Kidney (tissue), 13 donors: ENCODE measurements at regions not wholly inside any gene's neighbourhood (a gene's known extent, or its start where the extent isn't known, plus 50 kb on each side); places are given as distances from the start of the nearest gene placed in this dataset.

Source experiments
- DNase-seq, 5 donors: peaks; one replicate each; pipeline ENCODE4 v3.0.0-alpha.2; 2013 to 2020
- FAIRE-seq: peaks from 2 replicates; lab custom pipeline; 2012; peaks lifted over from hg19 to GRCh38; lab: Jason Lieb, UNC
- H3K27ac ChIP-seq, 2 donors: one replicate each; pipeline ENCODE4 v1.7.0; 2013; ENCODE audit warnings: low read depth in 2 of 2, low read length in 2 of 2, inconsistent platforms in 1 of 2
- H3K27me3 ChIP-seq: one replicate; pipeline ENCODE4 v1.7.1; 2013; ENCODE audit warnings: low read length, inconsistent platforms; ENCODE audit not compliant: control insufficient read depth, insufficient read depth
- H3K36me3 ChIP-seq, 3 donors: one replicate each; pipeline versions ENCODE4 v1.7.0 to v1.7.1; 2013; ENCODE audit warnings: low read length in 3 of 3, control low read depth in 1 of 3, inconsistent platforms in 1 of 3; ENCODE audit not compliant: insufficient read depth in 3 of 3, control insufficient read depth in 2 of 3
- H3K4me1 ChIP-seq, 3 donors: one replicate each; pipeline versions ENCODE4 v1.7.0 to v1.7.1; 2013; ENCODE audit warnings: low read length in 3 of 3, inconsistent platforms in 1 of 3, low read depth in 1 of 3; ENCODE audit not compliant: control insufficient read depth in 2 of 3, insufficient read depth in 2 of 3
- H3K4me3 ChIP-seq, 3 donors: one replicate each; pipeline versions ENCODE4 v1.7.0 to v1.8.1; 2013; ENCODE audit warnings: low read length in 3 of 3, control low read depth in 1 of 3, inconsistent platforms in 1 of 3
- H3K9ac ChIP-seq, 3 donors: one replicate each; pipeline versions ENCODE4 v1.7.0 to v1.7.1; 2013; ENCODE audit warnings: low read length in 3 of 3, control low read depth in 1 of 3, inconsistent platforms in 1 of 3
- H3K9me3 ChIP-seq, 3 donors: one replicate each; pipeline versions ENCODE4 v1.7.0 to v1.7.1; 2013; ENCODE audit warnings: low read length in 3 of 3, control low read depth in 1 of 3, inconsistent platforms in 1 of 3; ENCODE audit not compliant: control insufficient read depth in 2 of 3, insufficient read depth in 1 of 3
- CTCF ChIP-seq: IDR thresholded peaks from 3 replicates; pipeline ENCODE4 v1.5.1; 2012; ENCODE audit warnings: mild to moderate bottlenecking, moderate library complexity, borderline replicate concordance; ENCODE audit not compliant: insufficient read depth; ENCODE audit errors: extremely low read depth
- intact Hi-C: fragments of 100-400 bp; cut with DNase I; formaldehyde crosslinking; loops from one replicate; pipeline ENCODE4 v1.11.1; 2022
- donor health status: control.
- donor health status: control.
- donor health status: control.
- donor health status: control.
- donor health status: control.
- donor health status: DM: yes; HTN: yes; CAD: no.
- donor health status: Normal renal cell carcinoma (clear cell type).

- peaks cover 0 to 4% (median 0%) of the 10 kb centered on the region in 3 donors for H3K4me1 ChIP-seq
- no peak overlapping the region for H3K9ac ChIP-seq
- H3K27me3 ChIP-seq: no peaks in the 10 kb centered on the region
- no peaks in the 10 kb centered on the region for H3K9me3 ChIP-seq
- H3K27ac ChIP-seq: peak overlapping the region; percentile 42 to 46
- no peak overlapping the region for H3K4me3 ChIP-seq
- H3K36me3 ChIP-seq: no peaks in the 10 kb centered on the region
- intact Hi-C loops: no loop called here
- TF ChIP-seq CTCF: no peak
- DNase-seq: peak in 3 of 5 donors; percentile 27 to 83 (median 64)
- no peak for FAIRE-seq
These were observed 252.9 kb downstream of the ETS1 start for GRCh38 chr11:128334311-128335044.

- Histone ChIP-seq H3K27ac (peak overlapping the region in 1 of 2 donors; percentile 32), H3K27me3 (no peaks in the 10 kb centered on the region), H3K36me3 (no peaks in the 10 kb centered on the region), H3K4me3 (no peak overlapping the region), H3K9me3 (no peaks in the 10 kb centered on the region), H3K9ac (no peak overlapping the region), H3K4me1 (peaks cover 0 to 4% (median 0%) of the 10 kb centered on the region in 3 donors)
- no peak for DNase-seq
- intact Hi-C loops: no loop called here
- no peak for TF ChIP-seq CTCF
- no peak for FAIRE-seq
These were observed 256.0 kb downstream of the ETS1 start for GRCh38 chr11:128331317-128331716.

GRCh38 chr11:128330203-128330602 is 257.2 kb downstream of the ETS1 start:
- TF ChIP-seq CTCF: no peak
- no peaks in the 10 kb centered on the region for H3K36me3 ChIP-seq
- H3K27me3 ChIP-seq: no peaks in the 10 kb centered on the region
- intact Hi-C loops: no loop called here
- H3K9ac ChIP-seq: no peak overlapping the region
- DNase-seq (no peak), FAIRE-seq (no peak)
- no peaks in the 10 kb centered on the region for H3K9me3 ChIP-seq
- peak overlapping the region; percentile 9 to 71 for H3K27ac ChIP-seq
- H3K4me1 ChIP-seq: no peaks in the 10 kb centered on the region
- H3K4me3 ChIP-seq: no peak overlapping the region
